ENCODE measurements at regions not wholly inside any gene's neighbourhood (a gene's known extent, or its start where the extent isn't known, plus 50 kb on each side); places are given as distances from the start of the nearest gene placed in this dataset.

DNA sequence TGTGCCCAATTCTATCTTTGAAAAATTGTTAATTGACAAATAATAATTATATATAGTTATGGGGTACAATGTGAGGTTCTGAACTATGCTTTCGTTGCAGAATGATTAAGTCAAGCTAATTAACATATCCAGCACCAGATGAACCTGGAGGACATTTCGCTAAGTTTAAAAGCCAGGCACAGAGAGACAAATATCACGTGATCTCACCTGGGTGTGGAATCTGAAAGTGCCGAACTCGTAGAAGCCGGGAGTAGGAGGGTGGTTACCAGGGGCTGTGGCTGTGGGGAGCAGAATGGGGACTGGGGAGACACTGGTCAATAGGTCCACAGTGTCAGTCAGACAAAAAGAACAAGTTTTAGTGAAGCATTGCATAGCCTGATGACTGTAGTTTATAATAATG, 332.9 kb upstream of the SHH start:
- TF ChIP-seq, protein P1, sequence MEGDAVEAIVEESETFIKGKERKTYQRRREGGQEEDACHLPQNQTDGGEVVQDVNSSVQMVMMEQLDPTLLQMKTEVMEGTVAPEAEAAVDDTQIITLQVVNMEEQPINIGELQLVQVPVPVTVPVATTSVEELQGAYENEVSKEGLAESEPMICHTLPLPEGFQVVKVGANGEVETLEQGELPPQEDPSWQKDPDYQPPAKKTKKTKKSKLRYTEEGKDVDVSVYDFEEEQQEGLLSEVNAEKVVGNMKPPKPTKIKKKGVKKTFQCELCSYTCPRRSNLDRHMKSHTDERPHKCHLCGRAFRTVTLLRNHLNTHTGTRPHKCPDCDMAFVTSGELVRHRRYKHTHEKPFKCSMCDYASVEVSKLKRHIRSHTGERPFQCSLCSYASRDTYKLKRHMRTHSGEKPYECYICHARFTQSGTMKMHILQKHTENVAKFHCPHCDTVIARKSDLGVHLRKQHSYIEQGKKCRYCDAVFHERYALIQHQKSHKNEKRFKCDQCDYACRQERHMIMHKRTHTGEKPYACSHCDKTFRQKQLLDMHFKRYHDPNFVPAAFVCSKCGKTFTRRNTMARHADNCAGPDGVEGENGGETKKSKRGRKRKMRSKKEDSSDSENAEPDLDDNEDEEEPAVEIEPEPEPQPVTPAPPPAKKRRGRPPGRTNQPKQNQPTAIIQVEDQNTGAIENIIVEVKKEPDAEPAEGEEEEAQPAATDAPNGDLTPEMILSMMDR (IDR thresholded peaks at IDR 0.05; ENCODE audit: insufficient read depth, low read length, severe bottlenecking) = no peak
- H3K36me3 ChIP-seq (ENCODE audit: control insufficient read depth, insufficient read depth, low read length) = no peaks in the 10 kb centered on the region
- FAIRE-seq = no peak
- no peaks in the 10 kb centered on the region for H3K27me3 ChIP-seq (ENCODE audit: control insufficient read depth, insufficient read depth, low read length)
- no peak for DNase-seq (ENCODE audit: low read depth)
- no peak overlapping the region for H3K4me3 ChIP-seq (ENCODE audit: low read depth, low read length)

DNA sequence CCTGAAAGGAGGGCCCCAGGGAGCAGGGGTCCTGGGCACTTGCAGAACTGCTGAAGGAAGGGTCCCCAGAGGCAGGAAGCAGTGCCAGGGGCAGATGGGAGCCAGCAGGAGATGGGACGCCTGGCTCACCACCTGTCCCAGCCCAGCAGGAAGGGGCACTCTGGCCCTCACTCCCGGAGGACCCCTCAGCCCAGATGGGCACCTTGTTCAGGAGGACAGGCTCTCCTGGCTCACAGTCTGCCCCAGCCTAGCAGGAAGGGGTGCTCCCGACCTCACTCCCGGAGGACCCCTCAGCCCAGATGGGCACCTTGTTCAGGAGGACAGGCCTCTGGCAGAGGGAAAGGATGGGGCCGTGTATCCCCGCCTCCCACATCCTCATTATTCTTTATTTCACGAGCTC, 331.4 kb upstream of the SHH start:
- FAIRE-seq = no peak
- no peaks in the 10 kb centered on the region for H3K36me3 ChIP-seq (ENCODE audit: control insufficient read depth, insufficient read depth, low read length)

DNA sequence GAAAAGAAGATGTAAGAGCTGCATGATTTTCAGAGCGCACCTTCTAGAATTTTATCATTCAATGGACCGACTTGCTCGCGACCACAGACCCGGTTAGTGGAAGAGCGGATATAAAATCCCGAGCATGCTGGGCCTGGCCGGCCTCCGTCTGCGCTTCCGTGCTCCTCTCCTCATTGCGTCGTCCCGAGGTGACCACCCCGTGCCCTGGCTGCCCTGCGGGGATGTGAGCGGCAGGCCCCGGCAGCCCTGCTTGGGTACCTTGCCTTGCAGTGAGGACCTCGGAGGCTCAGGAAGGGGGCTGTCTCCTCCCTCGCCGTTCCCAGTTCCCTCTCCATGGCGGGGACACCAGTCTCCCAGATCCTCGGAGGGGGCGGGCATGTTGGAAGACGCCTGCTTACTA, 330.9 kb upstream of the SHH start:
- no peak for FAIRE-seq
- H3K4me3 ChIP-seq (ENCODE audit: low read depth, low read length) = no peak overlapping the region
- no peak for DNase-seq (ENCODE audit: low read depth)
- TF ChIP-seq, protein P1 (IDR thresholded peaks at IDR 0.05; ENCODE audit: insufficient read depth, low read length, severe bottlenecking) = no peak
- no peaks in the 10 kb centered on the region for H3K36me3 ChIP-seq (ENCODE audit: control insufficient read depth, insufficient read depth, low read length)
- no peaks in the 10 kb centered on the region for H3K27me3 ChIP-seq (ENCODE audit: control insufficient read depth, insufficient read depth, low read length)

More for the DNA sequence above, 331.4 kb upstream of the SHH start:
- TF ChIP-seq, protein P1 (IDR thresholded peaks at IDR 0.05; ENCODE audit: insufficient read depth, low read length, severe bottlenecking) = no peak
- Histone ChIP-seq H3K27me3 (ENCODE audit: control insufficient read depth, insufficient read depth, low read length) (no peaks in the 10 kb centered on the region), H3K4me3 (ENCODE audit: low read depth, low read length) (no peak overlapping the region)
- DNase-seq (ENCODE audit: low read depth) = no peak

DNA sequence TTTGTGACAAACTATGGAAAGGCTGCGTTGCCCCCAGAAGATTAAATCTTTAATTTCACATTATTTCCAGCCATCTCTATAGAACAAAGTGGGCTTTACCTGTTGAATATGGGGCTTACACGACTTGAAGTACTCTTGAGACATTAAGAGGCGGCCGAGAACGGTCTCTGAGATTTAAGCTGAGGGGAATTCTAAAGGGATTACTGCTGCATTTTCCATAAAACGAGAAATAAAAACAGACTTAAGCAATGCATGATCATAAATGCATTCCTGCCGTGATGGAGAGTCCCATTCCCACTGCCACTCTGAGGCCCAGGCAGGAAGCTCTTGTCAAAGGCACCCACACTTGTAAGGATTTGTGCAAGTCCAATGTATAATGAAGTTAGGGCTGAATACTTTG, 329.7 kb upstream of the SHH start:
- Histone ChIP-seq H3K4me3 (ENCODE audit: low read depth, low read length) (no peak overlapping the region), H3K27me3 (ENCODE audit: control insufficient read depth, insufficient read depth, low read length) (no peaks in the 10 kb centered on the region), H3K36me3 (ENCODE audit: control insufficient read depth, insufficient read depth, low read length) (no peaks in the 10 kb centered on the region)
- FAIRE-seq = no peak
- DNase-seq (ENCODE audit: low read depth) = no peak
- TF ChIP-seq, protein P1 (IDR thresholded peaks at IDR 0.05; ENCODE audit: insufficient read depth, low read length, severe bottlenecking) = no peak

DNA sequence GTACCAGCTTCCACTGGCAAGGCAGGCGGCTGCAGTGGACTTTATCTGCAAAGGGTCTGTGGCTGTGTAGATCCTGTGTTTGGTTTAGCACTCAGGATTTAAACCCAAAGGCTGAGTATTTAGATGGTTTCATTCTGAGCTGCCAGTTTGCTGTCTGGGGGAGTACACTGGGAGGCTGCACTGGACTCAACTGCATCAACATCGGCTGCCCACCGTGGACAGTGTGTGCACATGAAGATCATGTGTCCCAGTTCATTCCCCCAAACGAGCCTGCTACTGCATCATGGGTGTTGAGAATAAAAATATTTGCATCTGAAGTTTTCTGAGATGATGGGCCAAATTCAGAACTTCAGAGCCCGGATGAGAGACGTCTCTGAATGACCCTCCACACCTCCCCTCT, 328.6 kb upstream of the SHH start:
- H3K36me3 ChIP-seq (ENCODE audit: control insufficient read depth, insufficient read depth, low read length) = no peaks in the 10 kb centered on the region
- TF ChIP-seq, protein P1 (IDR thresholded peaks at IDR 0.05; ENCODE audit: insufficient read depth, low read length, severe bottlenecking) = no peak
- H3K4me3 ChIP-seq (ENCODE audit: low read depth, low read length) = no peak overlapping the region
- H3K27me3 ChIP-seq (ENCODE audit: control insufficient read depth, insufficient read depth, low read length) = no peaks in the 10 kb centered on the region
- DNase-seq (ENCODE audit: low read depth) (no peak), FAIRE-seq (no peak)

DNA sequence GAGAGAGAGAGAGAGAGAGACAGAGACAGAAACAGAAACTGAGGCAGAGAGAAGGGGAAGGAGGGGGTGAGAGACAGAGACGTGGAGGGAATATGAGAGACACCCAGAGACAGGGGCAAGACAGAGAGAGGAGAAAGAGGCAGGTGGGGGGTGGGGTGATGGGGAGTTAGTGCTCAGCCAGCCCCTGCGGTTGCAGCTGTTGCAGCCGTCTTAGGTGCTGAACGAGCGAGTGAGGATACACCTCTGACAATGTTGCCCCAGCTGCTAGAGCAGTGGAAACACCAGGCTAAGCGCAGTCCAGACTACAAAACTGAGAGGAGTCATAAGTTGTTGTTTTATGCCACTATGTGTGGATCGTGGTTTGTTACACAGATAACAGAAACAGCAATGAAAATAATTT, 328.2 kb upstream of the SHH start:
- TF ChIP-seq, protein P1 (IDR thresholded peaks at IDR 0.05; ENCODE audit: insufficient read depth, low read length, severe bottlenecking) = no peak
- DNase-seq (ENCODE audit: low read depth) = no peak
- H3K36me3 ChIP-seq (ENCODE audit: control insufficient read depth, insufficient read depth, low read length) = no peaks in the 10 kb centered on the region

More for the DNA sequence above, 328.2 kb upstream of the SHH start:
- FAIRE-seq = no peak
- Histone ChIP-seq H3K4me3 (ENCODE audit: low read depth, low read length) (no peak overlapping the region), H3K27me3 (ENCODE audit: control insufficient read depth, insufficient read depth, low read length) (no peaks in the 10 kb centered on the region)

Data from bronchial epithelial cell (primary cell).